ENCODE measurements at regions not wholly inside any gene's neighbourhood (a gene's known extent, or its start where the extent isn't known, plus 50 kb on each side); places are given as distances from the start of the nearest gene placed in this dataset.
A peak's percentile ranks its signal among the peaks of the same experiment; 100 is the strongest.

DNA sequence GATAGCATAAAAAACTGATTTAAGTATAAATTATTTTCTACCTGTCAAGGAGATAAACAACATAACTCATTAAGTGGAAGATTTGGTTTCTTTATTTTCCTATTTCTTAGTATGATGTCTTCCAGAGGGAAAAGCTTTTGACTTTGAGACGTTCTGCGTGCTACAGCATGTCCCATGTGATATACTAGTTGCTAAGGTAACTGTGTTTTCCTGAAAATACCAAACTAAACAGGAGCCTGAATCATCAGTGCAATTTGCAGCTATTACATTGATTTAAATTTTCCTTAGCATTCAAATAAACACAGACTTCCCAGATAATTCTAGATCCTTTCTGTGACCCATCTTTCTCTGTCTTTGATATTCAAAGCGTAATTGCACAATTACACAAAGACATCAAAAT is 117.7 kb upstream of the P2RY1 start:
- TF ChIP-seq, protein P1, sequence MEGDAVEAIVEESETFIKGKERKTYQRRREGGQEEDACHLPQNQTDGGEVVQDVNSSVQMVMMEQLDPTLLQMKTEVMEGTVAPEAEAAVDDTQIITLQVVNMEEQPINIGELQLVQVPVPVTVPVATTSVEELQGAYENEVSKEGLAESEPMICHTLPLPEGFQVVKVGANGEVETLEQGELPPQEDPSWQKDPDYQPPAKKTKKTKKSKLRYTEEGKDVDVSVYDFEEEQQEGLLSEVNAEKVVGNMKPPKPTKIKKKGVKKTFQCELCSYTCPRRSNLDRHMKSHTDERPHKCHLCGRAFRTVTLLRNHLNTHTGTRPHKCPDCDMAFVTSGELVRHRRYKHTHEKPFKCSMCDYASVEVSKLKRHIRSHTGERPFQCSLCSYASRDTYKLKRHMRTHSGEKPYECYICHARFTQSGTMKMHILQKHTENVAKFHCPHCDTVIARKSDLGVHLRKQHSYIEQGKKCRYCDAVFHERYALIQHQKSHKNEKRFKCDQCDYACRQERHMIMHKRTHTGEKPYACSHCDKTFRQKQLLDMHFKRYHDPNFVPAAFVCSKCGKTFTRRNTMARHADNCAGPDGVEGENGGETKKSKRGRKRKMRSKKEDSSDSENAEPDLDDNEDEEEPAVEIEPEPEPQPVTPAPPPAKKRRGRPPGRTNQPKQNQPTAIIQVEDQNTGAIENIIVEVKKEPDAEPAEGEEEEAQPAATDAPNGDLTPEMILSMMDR (IDR thresholded peaks at IDR 0.05; ENCODE audit: extremely low read depth, missing control alignments), result no peak
- DNase-seq (ENCODE audit: low spot score), result no peak

DNA sequence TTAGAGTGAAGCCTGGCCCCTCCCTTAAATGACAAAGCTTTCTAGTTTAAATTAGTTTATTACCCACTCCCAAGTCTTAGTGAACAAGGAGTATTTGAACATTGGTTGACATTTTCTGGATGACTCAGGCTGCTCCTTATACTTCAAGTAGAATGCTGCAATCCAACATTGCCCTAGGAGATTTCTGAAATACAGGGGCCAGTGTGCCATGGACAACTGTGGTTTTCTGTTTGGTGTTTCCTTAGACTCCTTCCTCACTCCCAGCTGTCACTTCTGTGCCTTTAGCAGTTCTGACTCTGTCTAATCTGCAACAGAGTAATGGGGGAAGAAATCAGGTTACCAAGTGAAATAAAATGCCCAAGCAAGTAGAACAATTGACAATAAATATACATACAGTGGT is 116.1 kb upstream of the P2RY1 start:
- TF ChIP-seq, protein P1 (IDR thresholded peaks at IDR 0.05; ENCODE audit: extremely low read depth, missing control alignments), result no peak
- DNase-seq (ENCODE audit: low spot score), result no peak

DNA sequence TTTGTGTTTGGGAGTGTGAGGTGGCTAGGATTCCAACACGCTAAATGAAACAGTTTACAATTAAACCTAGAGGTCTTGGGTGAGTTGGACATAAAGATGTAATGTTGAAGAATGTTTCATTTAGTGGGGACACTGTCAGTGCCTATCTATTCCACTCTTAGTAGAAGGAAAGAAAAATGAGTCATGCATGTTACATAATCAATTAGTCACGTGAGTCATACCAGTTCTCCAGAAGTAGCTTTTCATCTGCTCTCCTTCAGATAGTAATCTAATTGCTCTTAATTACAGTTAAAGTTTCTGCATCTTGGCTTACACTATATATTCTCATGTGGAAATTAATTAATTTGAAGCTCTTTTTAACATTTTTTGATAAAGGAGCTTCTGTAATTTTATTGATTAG is 115.7 kb upstream of the P2RY1 start:
- DNase-seq (ENCODE audit: low spot score), result no peak
- TF ChIP-seq, protein P1 (IDR thresholded peaks at IDR 0.05; ENCODE audit: extremely low read depth, missing control alignments), result no peak

DNA sequence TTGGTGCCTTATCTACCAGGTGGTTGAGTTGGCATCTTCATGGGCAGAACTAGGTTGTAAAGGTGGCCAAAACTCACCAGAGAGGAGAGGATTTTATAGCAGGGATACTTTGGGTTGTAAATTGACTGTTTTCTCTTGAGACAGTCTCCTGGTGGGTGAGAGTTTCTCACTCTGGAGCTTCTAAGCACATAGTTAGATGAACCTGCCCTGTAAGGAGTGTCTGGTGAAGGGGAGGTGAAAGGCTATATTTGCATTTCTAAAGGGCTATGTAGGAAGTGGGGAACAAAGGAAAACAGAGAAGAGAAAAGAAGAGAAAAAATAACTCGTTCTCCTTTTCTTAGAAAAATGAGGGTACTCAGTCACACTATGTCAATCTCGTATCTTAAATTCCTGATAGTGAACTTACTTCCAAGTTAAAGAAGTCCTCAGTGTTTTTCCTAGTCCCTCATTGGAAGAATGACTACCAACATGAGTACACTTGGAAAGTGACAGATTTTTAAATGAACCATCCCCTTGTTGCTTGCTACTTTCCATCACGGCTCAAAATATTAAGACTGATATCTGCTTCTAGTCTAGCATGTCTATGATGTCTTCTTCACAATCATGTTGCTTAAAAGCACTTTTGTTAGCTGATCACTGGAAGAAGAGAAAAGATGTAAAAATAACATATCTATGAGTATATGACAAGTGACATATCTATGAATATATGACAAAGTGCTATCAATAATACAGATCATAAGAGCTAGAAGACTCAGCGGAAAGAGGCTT is 113.8 kb upstream of the P2RY1 start:
- TF ChIP-seq, protein P1 (IDR thresholded peaks at IDR 0.05; ENCODE audit: extremely low read depth, missing control alignments), result no peak
- DNase-seq (ENCODE audit: low spot score), result no peak

DNA sequence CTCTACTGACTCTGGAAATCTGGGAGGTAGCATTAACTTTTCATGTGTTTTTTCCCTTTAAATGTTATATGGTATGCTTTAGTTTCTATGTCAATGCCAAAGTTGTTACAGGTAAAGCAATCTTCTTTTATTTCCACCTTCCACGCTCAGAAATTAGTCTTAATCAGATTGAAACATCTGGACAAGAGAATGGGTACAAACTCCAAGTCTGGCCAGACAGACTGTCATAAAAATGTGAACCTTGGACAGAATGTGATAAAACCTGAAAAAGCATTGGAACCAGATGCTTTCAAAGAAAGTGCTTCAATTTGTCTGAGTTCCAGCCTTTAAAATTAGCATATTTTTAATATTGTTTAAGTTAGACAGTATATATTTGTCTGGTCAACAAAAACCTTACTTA is 110.7 kb upstream of the P2RY1 start:
- TF ChIP-seq, protein P1 (IDR thresholded peaks at IDR 0.05; ENCODE audit: extremely low read depth, missing control alignments), result no peak
- DNase-seq (ENCODE audit: low spot score), result no peak

DNA sequence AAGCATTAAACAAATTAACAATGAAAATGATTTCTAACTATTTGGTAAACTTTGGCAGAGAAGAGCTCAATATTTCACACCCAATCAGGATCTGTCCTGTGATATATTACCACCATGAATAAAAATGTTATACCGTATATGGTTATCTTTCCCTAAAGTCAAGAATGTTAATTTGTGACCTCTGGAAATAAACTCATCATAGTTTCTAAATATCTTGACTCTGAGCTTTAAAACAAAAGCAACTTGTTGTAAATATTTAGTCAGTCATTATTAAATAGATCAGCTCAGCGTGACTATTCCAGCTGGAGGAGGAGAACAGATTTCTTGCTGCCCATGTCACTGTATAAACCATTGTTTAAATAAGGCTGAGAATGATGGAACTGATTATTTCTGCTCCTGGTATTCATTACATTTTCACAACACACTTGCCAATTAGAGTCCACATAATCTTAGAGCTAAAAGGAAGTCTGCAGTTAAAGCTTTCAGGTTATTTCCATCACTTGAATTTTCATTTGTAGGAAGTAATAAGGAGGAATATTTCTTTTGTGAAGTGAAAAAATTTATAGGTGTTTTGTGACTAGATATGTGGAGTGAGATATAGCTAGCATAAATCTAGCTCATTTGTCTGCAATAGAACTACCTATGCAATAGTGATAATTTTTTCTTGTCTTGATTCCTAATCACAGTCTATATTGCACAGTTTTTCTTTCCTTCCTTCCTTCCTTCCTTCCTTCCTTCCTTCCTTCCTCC is 106.5 kb upstream of the P2RY1 start:
- no peak for DNase-seq (ENCODE audit: low spot score)
- TF ChIP-seq, protein P1 (IDR thresholded peaks at IDR 0.05; ENCODE audit: extremely low read depth, missing control alignments), result no peak

DNA sequence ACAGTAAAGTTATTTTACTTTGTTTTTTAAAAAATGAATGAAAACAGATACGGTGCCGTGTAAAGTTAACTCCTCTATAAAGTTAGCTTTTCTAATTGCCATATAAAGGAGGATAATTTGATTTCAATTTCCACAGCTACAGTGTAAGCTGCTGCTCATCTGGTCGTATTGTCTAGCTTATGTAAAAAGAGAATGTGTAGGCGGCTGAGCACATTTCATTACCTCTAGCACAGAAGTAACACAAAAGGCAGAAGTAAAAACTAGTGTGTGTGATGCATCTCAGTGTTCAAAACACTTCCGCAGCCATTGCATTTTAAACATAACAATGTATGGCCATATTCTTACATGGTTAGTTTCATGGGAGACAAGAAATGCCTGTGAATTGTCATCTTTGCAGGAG is 105.0 kb upstream of the P2RY1 start:
- DNase-seq (ENCODE audit: low spot score), result peak; percentile 16
- TF ChIP-seq, protein P1 (IDR thresholded peaks at IDR 0.05; ENCODE audit: extremely low read depth, missing control alignments), result no peak

Data from GM20000 (cell line).